ENCODE measurements at regions not wholly inside any gene's neighbourhood (a gene's known extent, or its start where the extent isn't known, plus 50 kb on each side); places are given as distances from the start of the nearest gene placed in this dataset.

- no peaks in the 10 kb centered on the region for H3K27me3 Mint-ChIP-seq (ENCODE audit: low read depth, unreplicated experiment)
- Histone ChIP-seq H3K79me2 (ENCODE audit: insufficient read depth, low read length) (no peaks in the 10 kb centered on the region), H4K20me1 (ENCODE audit: insufficient read depth, low read length) (no peaks in the 10 kb centered on the region), H3K9me3 (ENCODE audit: insufficient read depth, low read depth, low read length) (no peaks in the 10 kb centered on the region), H3K4me3 (ENCODE audit: insufficient read depth, low read depth, low read length) (no peak overlapping the region), H3K9ac (ENCODE audit: low read length) (no peak overlapping the region), H3K36me3 (ENCODE audit: insufficient read depth, low read length) (no peaks in the 10 kb centered on the region), H3K27me3 (ENCODE audit: insufficient read depth, low read length) (no peaks in the 10 kb centered on the region), H2AFZ (ENCODE audit: low read depth, low read length) (no peak overlapping the region), H3K4me1 (ENCODE audit: insufficient read depth, low read length) (no peaks in the 10 kb centered on the region), H3K27ac (ENCODE audit: low read depth, low read length) (no peak overlapping the region), H3K4me2 (ENCODE audit: low read length) (no peak overlapping the region)
- H3K4me1 Mint-ChIP-seq (ENCODE audit: low read depth, unreplicated experiment) = peaks cover 4% of the 10 kb centered on the region
- TF ChIP-seq EZH2 (IDR thresholded peaks at IDR 0.05; ENCODE audit: insufficient read depth, low read length) = no peak
- H3K36me3 Mint-ChIP-seq (ENCODE audit: low read depth, unreplicated experiment) = no peaks in the 10 kb centered on the region
- no peak overlapping the region for H3K27ac Mint-ChIP-seq (ENCODE audit: unreplicated experiment)
- FAIRE-seq = no peak
- H3K9me3 Mint-ChIP-seq (ENCODE audit: unreplicated experiment) = no peaks in the 10 kb centered on the region
- peak; percentile 52 for DNase-seq (ENCODE audit: low read depth)
- H3K4me3 Mint-ChIP-seq (ENCODE audit: unreplicated experiment) = no peak overlapping the region
These were observed 459.5 kb upstream of the AGA start for GRCh38 chr4:177901786-177902185.

- Mint-ChIP-seq H3K4me3 (ENCODE audit: unreplicated experiment) (no peak overlapping the region), H3K4me1 (ENCODE audit: low read depth, unreplicated experiment) (peaks cover 4% of the 10 kb centered on the region), H3K27ac (ENCODE audit: unreplicated experiment) (no peak overlapping the region), H3K27me3 (ENCODE audit: low read depth, unreplicated experiment) (no peaks in the 10 kb centered on the region), H3K9me3 (ENCODE audit: unreplicated experiment) (no peaks in the 10 kb centered on the region), H3K36me3 (ENCODE audit: low read depth, unreplicated experiment) (no peaks in the 10 kb centered on the region)
- Histone ChIP-seq H3K9ac (ENCODE audit: low read length) (no peak overlapping the region), H3K4me2 (ENCODE audit: low read length) (no peak overlapping the region), H3K27ac (ENCODE audit: low read depth, low read length) (no peak overlapping the region), H3K9me3 (ENCODE audit: insufficient read depth, low read depth, low read length) (no peaks in the 10 kb centered on the region), H3K27me3 (ENCODE audit: insufficient read depth, low read length) (no peaks in the 10 kb centered on the region), H4K20me1 (ENCODE audit: insufficient read depth, low read length) (no peaks in the 10 kb centered on the region), H3K79me2 (ENCODE audit: insufficient read depth, low read length) (no peaks in the 10 kb centered on the region), H3K4me1 (ENCODE audit: insufficient read depth, low read length) (no peaks in the 10 kb centered on the region), H3K4me3 (ENCODE audit: insufficient read depth, low read depth, low read length) (no peak overlapping the region), H3K36me3 (ENCODE audit: insufficient read depth, low read length) (no peaks in the 10 kb centered on the region), H2AFZ (ENCODE audit: low read depth, low read length) (no peak overlapping the region)
- no peak for FAIRE-seq
- no peak for DNase-seq (ENCODE audit: low read depth)
- TF ChIP-seq EZH2 (IDR thresholded peaks at IDR 0.05; ENCODE audit: insufficient read depth, low read length) (no peak), CTCF (IDR thresholded peaks at IDR 0.05; ENCODE audit: insufficient read depth, low read depth, low read length) (no peak)
These were observed 460.1 kb upstream of the AGA start for GRCh38 chr4:177902386-177902785.

GRCh38 chr4:177907736-177908424, 465.6 kb upstream of the AGA start:
- Histone ChIP-seq H4K20me1 (ENCODE audit: insufficient read depth, low read length) (no peaks in the 10 kb centered on the region), H3K9me3 (ENCODE audit: insufficient read depth, low read depth, low read length) (no peaks in the 10 kb centered on the region), H3K4me3 (ENCODE audit: insufficient read depth, low read depth, low read length) (no peak overlapping the region), H3K9ac (ENCODE audit: low read length) (no peak overlapping the region), H2AFZ (ENCODE audit: low read depth, low read length) (peak overlapping the region; percentile 68), H3K27ac (ENCODE audit: low read depth, low read length) (no peak overlapping the region), H3K79me2 (ENCODE audit: insufficient read depth, low read length) (no peaks in the 10 kb centered on the region), H3K36me3 (ENCODE audit: insufficient read depth, low read length) (no peaks in the 10 kb centered on the region), H3K4me2 (ENCODE audit: low read length) (peak overlapping the region; percentile 20), H3K4me1 (ENCODE audit: insufficient read depth, low read length) (no peaks in the 10 kb centered on the region), H3K27me3 (ENCODE audit: insufficient read depth, low read length) (no peaks in the 10 kb centered on the region)
- TF ChIP-seq EZH2 (IDR thresholded peaks at IDR 0.05; ENCODE audit: insufficient read depth, low read length) (no peak), CTCF (IDR thresholded peaks at IDR 0.05; ENCODE audit: insufficient read depth, low read depth, low read length) (no peak)
- Mint-ChIP-seq H3K4me3 (ENCODE audit: unreplicated experiment) (no peak overlapping the region), H3K36me3 (ENCODE audit: low read depth, unreplicated experiment) (no peaks in the 10 kb centered on the region), H3K9me3 (ENCODE audit: unreplicated experiment) (no peaks in the 10 kb centered on the region), H3K4me1 (ENCODE audit: low read depth, unreplicated experiment) (no peaks in the 10 kb centered on the region), H3K27me3 (ENCODE audit: low read depth, unreplicated experiment) (no peaks in the 10 kb centered on the region), H3K27ac (ENCODE audit: unreplicated experiment) (no peak overlapping the region)
- DNase-seq (ENCODE audit: low read depth) = no peak
- no peak for FAIRE-seq
